ENCODE measurements at regions not wholly inside any gene's neighbourhood (a gene's known extent, or its start where the extent isn't known, plus 50 kb on each side); places are given as distances from the start of the nearest gene placed in this dataset.

GRCh38 chr3:154034797-154035330 is 86.3 kb upstream of the ARHGEF26 start:
- no peak for DNase-seq
- 66 to 86% methylated on average over 2 of the region's 2 CpGs for WGBS, 2 donors

GRCh38 chr3:154040283-154040682 is 80.9 kb upstream of the ARHGEF26 start:
- H3K27me3 ChIP-seq (ENCODE audit: control insufficient read depth in 3 of 3, insufficient read depth in 3 of 3, low read length in 2 of 3) = no peaks in the 10 kb centered on the region
- H3K4me3 ChIP-seq = no peak overlapping the region
- TF ChIP-seq CTCF (IDR thresholded peaks at IDR 0.05; ENCODE audit: control extremely low read depth, extremely low read depth) = no peak
- no peaks in the 10 kb centered on the region for H3K36me3 ChIP-seq (ENCODE audit: control insufficient read depth in 4 of 4, insufficient read depth in 4 of 4, low read length in 4 of 4)
- H3K27ac ChIP-seq (ENCODE audit: low read depth in 1 of 2, low read length in 1 of 2) = no peak overlapping the region
- DNase-seq = no peak
- no peak overlapping the region for H3K9ac ChIP-seq (ENCODE audit: insufficient read depth in 1 of 2, low read length in 2 of 2)
- no peaks in the 10 kb centered on the region for H3K4me1 ChIP-seq (ENCODE audit: control insufficient read depth in 5 of 5, insufficient read depth in 5 of 5, low read length in 5 of 5)
- no peaks in the 10 kb centered on the region for H3K9me3 ChIP-seq (ENCODE audit: control insufficient read depth in 4 of 4, insufficient read depth in 3 of 4, low read length in 3 of 4)
- ATAC-seq (ENCODE audit: insufficient read depth, low FRiP score) = no peak

More at GRCh38 chr3:154034797-154035330, 86.3 kb upstream of the ARHGEF26 start:
- no peak for TF ChIP-seq CTCF (IDR thresholded peaks at IDR 0.05; ENCODE audit: control extremely low read depth, extremely low read depth)
- no peak overlapping the region for H3K9ac ChIP-seq (ENCODE audit: insufficient read depth in 1 of 2, low read length in 2 of 2)
- no peak for ATAC-seq (ENCODE audit: insufficient read depth, low FRiP score)
- no peaks in the 10 kb centered on the region for H3K9me3 ChIP-seq (ENCODE audit: control insufficient read depth in 4 of 4, insufficient read depth in 3 of 4, low read length in 3 of 4)
- H3K36me3 ChIP-seq (ENCODE audit: control insufficient read depth in 4 of 4, insufficient read depth in 4 of 4, low read length in 4 of 4) = no peaks in the 10 kb centered on the region
- H3K27me3 ChIP-seq (ENCODE audit: control insufficient read depth in 3 of 3, insufficient read depth in 3 of 3, low read length in 2 of 3) = no peaks in the 10 kb centered on the region
- peaks cover 0 to 3% (median 0%) of the 10 kb centered on the region in 5 donors for H3K4me1 ChIP-seq (ENCODE audit: control insufficient read depth in 5 of 5, insufficient read depth in 5 of 5, low read length in 5 of 5)
- no peak overlapping the region for H3K4me3 ChIP-seq
- no peak overlapping the region for H3K27ac ChIP-seq (ENCODE audit: low read depth in 1 of 2, low read length in 1 of 2)

GRCh38 chr3:154044671-154045070 is 76.5 kb upstream of the ARHGEF26 start:
- no peaks in the 10 kb centered on the region for H3K27me3 ChIP-seq (ENCODE audit: control insufficient read depth in 3 of 3, insufficient read depth in 3 of 3, low read length in 2 of 3)
- no peak overlapping the region for H3K27ac ChIP-seq (ENCODE audit: low read depth in 1 of 2, low read length in 1 of 2)
- 88 to 91% methylated on average over 2 of the region's 2 CpGs for WGBS, 2 donors
- DNase-seq (no peak), ATAC-seq (ENCODE audit: insufficient read depth, low FRiP score) (no peak)
- no peaks in the 10 kb centered on the region for H3K9me3 ChIP-seq (ENCODE audit: control insufficient read depth in 4 of 4, insufficient read depth in 3 of 4, low read length in 3 of 4)
- H3K9ac ChIP-seq (ENCODE audit: insufficient read depth in 1 of 2, low read length in 2 of 2) = no peak overlapping the region
- no peaks in the 10 kb centered on the region for H3K4me1 ChIP-seq (ENCODE audit: control insufficient read depth in 5 of 5, insufficient read depth in 5 of 5, low read length in 5 of 5)
- no peak overlapping the region for H3K4me3 ChIP-seq
- TF ChIP-seq CTCF (IDR thresholded peaks at IDR 0.05; ENCODE audit: control extremely low read depth, extremely low read depth) = no peak
- H3K36me3 ChIP-seq (ENCODE audit: control insufficient read depth in 4 of 4, insufficient read depth in 4 of 4, low read length in 4 of 4) = no peaks in the 10 kb centered on the region

GRCh38 chr3:154050216-154050615 is 71.0 kb upstream of the ARHGEF26 start:
- no peak for TF ChIP-seq CTCF (IDR thresholded peaks at IDR 0.05; ENCODE audit: control extremely low read depth, extremely low read depth)
- no peaks in the 10 kb centered on the region for H3K4me1 ChIP-seq (ENCODE audit: control insufficient read depth in 5 of 5, insufficient read depth in 5 of 5, low read length in 5 of 5)
- no peak overlapping the region for H3K4me3 ChIP-seq
- H3K9me3 ChIP-seq (ENCODE audit: control insufficient read depth in 4 of 4, insufficient read depth in 3 of 4, low read length in 3 of 4) = peaks cover 0 to 4% (median 0%) of the 10 kb centered on the region in 4 donors
- H3K27ac ChIP-seq (ENCODE audit: low read depth in 1 of 2, low read length in 1 of 2) = no peak overlapping the region
- H3K27me3 ChIP-seq (ENCODE audit: control insufficient read depth in 3 of 3, insufficient read depth in 3 of 3, low read length in 2 of 3) = no peaks in the 10 kb centered on the region
- no peak overlapping the region for H3K9ac ChIP-seq (ENCODE audit: insufficient read depth in 1 of 2, low read length in 2 of 2)
- no peaks in the 10 kb centered on the region for H3K36me3 ChIP-seq (ENCODE audit: control insufficient read depth in 4 of 4, insufficient read depth in 4 of 4, low read length in 4 of 4)
- no peak for DNase-seq
- ATAC-seq (ENCODE audit: insufficient read depth, low FRiP score) = no peak

All from lung (tissue), 11 donors.